GM10266 (cell line): ENCODE measurements at regions not wholly inside any gene's neighbourhood (a gene's known extent, or its start where the extent isn't known, plus 50 kb on each side); places are given as distances from the start of the nearest gene placed in this dataset.

ENCODE experiments used
- DNase-seq: peaks from one replicate; pipeline ENCODE4 v3.0.0; 2012; ENCODE audit errors: extremely low spot score
- CTCF ChIP-seq: IDR thresholded peaks from 2 replicates; pipeline ENCODE4 v1.5.1; 2012; ENCODE audit warnings: mild to moderate bottlenecking, low read depth; ENCODE audit not compliant: control insufficient read depth, insufficient read depth; ENCODE audit errors: missing control alignments

- no peak for DNase-seq
- TF ChIP-seq CTCF, result no peak
Observed at GRCh38 chr9:106620081-106620480, 242.9 kb upstream of the ZNF462 start.

GRCh38 chr9:106620866-106621265 lies 242.1 kb upstream of the ZNF462 start:
- DNase-seq, result no peak
- TF ChIP-seq CTCF, result no peak

GRCh38 chr9:106621313-106622163 lies 241.4 kb upstream of the ZNF462 start:
- TF ChIP-seq CTCF, result no peak
- no peak for DNase-seq

GRCh38 chr9:106622164-106622487 lies 240.8 kb upstream of the ZNF462 start:
- no peak for TF ChIP-seq CTCF
- DNase-seq, result no peak

GRCh38 chr9:106623558-106623957 lies 239.4 kb upstream of the ZNF462 start:
- no peak for DNase-seq
- no peak for TF ChIP-seq CTCF

- no peak for DNase-seq
- TF ChIP-seq CTCF, result no peak
Observed at GRCh38 chr9:106625259-106625789, 237.6 kb upstream of the ZNF462 start.

GRCh38 chr9:106626936-106627335 lies 236.0 kb upstream of the ZNF462 start:
- TF ChIP-seq CTCF, result no peak
- no peak for DNase-seq
